DND-41 (cell line): ENCODE measurements at regions not wholly inside any gene's neighbourhood (a gene's known extent, or its start where the extent isn't known, plus 50 kb on each side); places are given as distances from the start of the nearest gene placed in this dataset.

Experiments used
- ATAC-seq: fragments of 200-7000 bp; cut with Tn5 transposase; 3 replicates; pipeline ENCODE4 v1.9.1; 2021; ENCODE audit warnings: low read depth; ENCODE audit not compliant: insufficient read depth
- DNase-seq: peaks from one replicate; pipeline ENCODE4 v3.0.0-alpha.2; 2020
- H2AFZ ChIP-seq: 2 replicates; pipeline ENCODE4 v1.6.0; 2012; ENCODE audit warnings: low read depth, low read length
- H3K27ac ChIP-seq: 2 replicates; pipeline ENCODE4 v1.5.1; 2012; ENCODE audit warnings: low read length, inconsistent platforms
- H3K27me3 ChIP-seq: fragments of 200-600 bp; sonication (generic); 2 replicates; pipeline ENCODE4 v1.6.0; 2012; ENCODE audit warnings: low read length, mild to moderate bottlenecking, inconsistent platforms; ENCODE audit not compliant: insufficient read depth, poor library complexity
- H3K36me3 ChIP-seq: 2 replicates; pipeline ENCODE4 v1.5.1; 2012; ENCODE audit warnings: low read length, inconsistent platforms; ENCODE audit not compliant: insufficient read depth
- H3K4me1 ChIP-seq: 2 replicates; pipeline ENCODE4 v1.5.1; 2012; ENCODE audit warnings: mild to moderate bottlenecking, low read length; ENCODE audit not compliant: insufficient read depth
- H3K4me2 ChIP-seq: 2 replicates; pipeline ENCODE4 v1.6.0; 2012; ENCODE audit warnings: mild to moderate bottlenecking, moderate library complexity, low read length, inconsistent platforms; ENCODE audit not compliant: insufficient read depth
- H3K4me3 ChIP-seq, 2 experiments: fragments of 200-600 bp in 1 of 2; shearing (Covaris generic) in 1 of 2; 2 replicates each; pipeline ENCODE4 v1.5.1; 2012 to 2016; ENCODE audit warnings: inconsistent platforms in 2 of 2, low read length in 2 of 2, mild to moderate bottlenecking in 2 of 2, low read depth in 1 of 2, moderate library complexity in 1 of 2
- H3K79me2 ChIP-seq: 2 replicates; pipeline ENCODE4 v1.6.0; 2012; ENCODE audit warnings: low read length, inconsistent platforms; ENCODE audit not compliant: insufficient read depth
- H3K9ac ChIP-seq: 2 replicates; pipeline ENCODE4 v1.6.0; 2012; ENCODE audit warnings: low read depth, mild to moderate bottlenecking, inconsistent platforms, low read length, moderate library complexity
- H3K9me3 ChIP-seq: 2 replicates; pipeline ENCODE4 v1.5.1; 2012; ENCODE audit warnings: low read length, moderate library complexity, mild to moderate bottlenecking, inconsistent platforms; ENCODE audit not compliant: insufficient read depth, severe bottlenecking
- H4K20me1 ChIP-seq: 2 replicates; pipeline ENCODE4 v1.6.0; 2012; ENCODE audit warnings: low read length; ENCODE audit not compliant: insufficient read depth
- CTCF ChIP-seq: IDR thresholded peaks from 2 replicates; pipeline ENCODE4 v1.5.1; 2012; ENCODE audit warnings: borderline replicate concordance, low read length, moderate library complexity, mild to moderate bottlenecking; ENCODE audit not compliant: poor library complexity, severe bottlenecking; ENCODE audit errors: extremely low read depth
- EZH2 ChIP-seq: IDR thresholded peaks from 3 replicates; pipeline ENCODE4 v1.6.1; 2012; ENCODE audit warnings: borderline replicate concordance, low read depth, mild to moderate bottlenecking, moderate library complexity, low read length, inconsistent platforms; ENCODE audit not compliant: severe bottlenecking

GRCh38 chr4:8729408-8730149 is 137.0 kb downstream of the CPZ start:
- Histone ChIP-seq H3K9me3 (no peaks in the 10 kb centered on the region), H3K27me3 (no peaks in the 10 kb centered on the region), H3K4me2 (no peak overlapping the region), H3K4me3 (no peak overlapping the region), H3K79me2 (no peaks in the 10 kb centered on the region), H3K27ac (no peak overlapping the region), H3K36me3 (no peaks in the 10 kb centered on the region), H4K20me1 (no peaks in the 10 kb centered on the region; the same call in 1 of the 2 replicates), H2AFZ (no peak overlapping the region), H3K9ac (no peak overlapping the region), H3K4me1 (no peaks in the 10 kb centered on the region)
- ATAC-seq (no peak), DNase-seq (peak; percentile 0)
- TF ChIP-seq EZH2 = no peak

- H2AFZ ChIP-seq = no peak overlapping the region
- peaks cover 1% of the 10 kb centered on the region; the same call in 1 of the 2 replicates for H4K20me1 ChIP-seq
Measured at GRCh38 chr4:8728536-8729407, 136.2 kb downstream of the CPZ start.

DNA sequence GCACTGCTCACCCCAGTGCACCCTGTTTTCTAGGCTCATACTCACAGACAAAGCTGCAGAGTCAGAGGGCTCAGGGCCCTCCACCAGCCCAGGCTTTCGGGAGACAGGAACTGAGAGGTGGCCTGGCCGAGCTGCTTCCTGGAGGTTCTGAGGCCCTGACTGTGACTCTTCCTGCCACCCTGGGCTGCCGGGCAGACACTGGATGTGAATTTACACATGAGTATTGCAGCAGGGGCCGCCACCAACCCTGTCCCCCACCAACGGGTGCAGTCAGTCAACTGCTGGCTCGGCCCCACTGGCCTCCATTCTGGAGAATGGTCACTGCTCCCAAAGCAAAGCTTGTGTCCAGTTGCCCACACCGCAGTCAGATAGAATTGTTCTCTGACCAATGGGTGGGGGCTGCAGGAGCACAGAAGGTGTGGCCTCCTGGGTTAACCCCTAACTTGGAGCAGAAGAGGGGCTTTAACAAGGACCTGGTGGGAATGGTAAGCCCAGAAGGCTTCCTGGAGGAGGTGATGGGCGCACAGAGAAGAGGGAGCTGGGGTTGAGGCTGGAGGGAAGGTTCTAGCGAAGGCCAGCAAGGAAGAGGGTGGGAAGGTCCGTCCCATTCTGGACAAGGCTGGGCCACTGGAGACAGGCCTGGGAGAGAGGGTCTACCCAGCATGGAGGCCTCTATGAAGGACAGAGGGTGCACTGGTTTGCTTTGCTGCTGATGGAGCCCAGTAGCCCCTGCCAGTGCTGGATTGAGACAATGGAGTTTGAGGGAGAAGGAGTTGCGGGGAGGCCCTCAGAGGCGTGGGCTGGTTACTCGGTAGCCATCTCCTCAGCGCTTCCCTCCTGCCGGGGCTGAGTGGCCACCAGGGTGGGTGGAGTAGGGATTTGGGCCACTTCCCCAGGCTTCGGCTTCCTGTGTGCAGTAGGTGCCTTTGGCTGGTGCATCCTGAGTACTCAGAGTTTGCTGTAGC is 135.3 kb downstream of the CPZ start:
- Histone ChIP-seq H3K27me3 (no peaks in the 10 kb centered on the region), H3K9ac (no peak overlapping the region), H3K36me3 (no peaks in the 10 kb centered on the region), H2AFZ (no peak overlapping the region), H3K4me3 (no peak overlapping the region), H3K4me2 (no peak overlapping the region), H3K4me1 (no peaks in the 10 kb centered on the region), H3K79me2 (no peaks in the 10 kb centered on the region), H4K20me1 (peaks cover 3% of the 10 kb centered on the region; the same call in 1 of the 2 replicates), H3K27ac (no peak overlapping the region), H3K9me3 (no peaks in the 10 kb centered on the region)
- ATAC-seq (no peak), DNase-seq (peak; percentile 3)
- no peak for TF ChIP-seq CTCF
- no peak for TF ChIP-seq EZH2

More at GRCh38 chr4:8728536-8729407, 136.2 kb downstream of the CPZ start:
- ATAC-seq (no peak), DNase-seq (peak; percentile 1)
- no peaks in the 10 kb centered on the region for H3K4me1 ChIP-seq
- no peaks in the 10 kb centered on the region for H3K36me3 ChIP-seq
- H3K9ac ChIP-seq = no peak overlapping the region
- no peaks in the 10 kb centered on the region for H3K27me3 ChIP-seq
- H3K9me3 ChIP-seq = no peaks in the 10 kb centered on the region
- H3K4me2 ChIP-seq = no peak overlapping the region
- H3K4me3 ChIP-seq = no peak overlapping the region
- no peak for TF ChIP-seq CTCF
- TF ChIP-seq EZH2 = no peak
- H3K79me2 ChIP-seq = no peaks in the 10 kb centered on the region
- no peak overlapping the region for H3K27ac ChIP-seq
